Ureter (tissue), 1 donor: ENCODE measurements at regions not wholly inside any gene's neighbourhood (a gene's known extent, or its start where the extent isn't known, plus 50 kb on each side); places are given as distances from the start of the nearest gene placed in this dataset.
A peak's percentile ranks its signal among the peaks of the same experiment; 100 is the strongest.

Source experiments
- DNase-seq: peaks from one replicate; pipeline ENCODE4 v3.0.0-alpha.2; 2020; ENCODE audit warnings: low spot score
- donor health status: DM: yes; HTN: yes; CAD: no.

DNA sequence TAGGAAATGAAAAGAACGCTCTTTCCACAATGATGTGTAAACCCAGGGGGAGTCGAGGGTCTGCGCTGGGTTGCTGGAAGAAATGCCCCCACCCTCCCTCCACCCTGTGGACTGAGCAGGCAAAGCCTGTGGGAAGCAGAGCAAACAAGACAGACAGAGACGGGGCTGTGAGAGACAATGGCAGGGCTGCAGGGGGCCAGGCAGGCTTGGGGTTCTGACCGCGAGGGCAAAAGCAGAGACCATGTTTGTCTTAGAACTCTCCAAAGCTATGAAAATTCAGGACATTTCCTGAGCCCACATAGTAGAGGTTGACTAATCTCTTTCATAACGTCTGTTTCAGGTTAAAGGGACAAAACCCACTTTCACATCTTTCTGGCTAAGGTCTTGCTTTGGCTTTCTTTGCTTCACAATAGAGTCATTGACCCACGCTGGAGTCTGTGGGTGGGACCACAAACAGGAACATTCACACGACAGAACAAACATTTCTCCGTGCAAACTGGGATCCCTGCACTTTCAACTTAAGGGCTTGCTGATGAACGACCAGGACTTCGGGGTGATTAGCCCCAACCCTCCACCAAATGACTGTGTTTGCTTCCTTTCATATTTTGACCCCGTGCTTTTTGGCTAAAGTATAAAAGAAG lies 156.0 kb upstream of the TPM1 start:
- no peak for DNase-seq

DNA sequence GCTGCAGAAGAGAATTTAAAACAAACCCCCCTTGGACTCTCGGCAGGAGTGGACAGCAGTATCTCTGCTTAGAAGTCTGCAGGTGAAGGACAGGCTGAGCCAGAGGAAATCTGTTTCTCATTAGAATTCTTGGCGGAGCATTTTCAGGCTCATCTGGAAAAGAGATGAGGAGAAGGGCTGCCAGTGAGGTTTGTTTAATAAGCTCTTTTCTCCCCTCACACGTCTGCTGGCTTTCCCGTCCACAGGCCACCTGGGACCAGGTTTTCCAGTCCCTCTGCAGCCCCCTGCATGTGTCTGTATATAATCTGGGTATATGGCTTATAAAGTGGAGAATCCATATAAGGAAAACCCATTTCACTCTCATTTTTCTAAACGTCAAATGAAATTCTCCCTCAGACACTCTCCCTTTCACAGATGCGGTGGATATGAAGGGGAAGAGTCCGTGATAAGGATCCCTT lies 155.4 kb upstream of the TPM1 start:
- peak; percentile 26 for DNase-seq

GRCh38 chr15:62888623-62889022 lies 153.9 kb upstream of the TPM1 start:
- no peak for DNase-seq

DNA sequence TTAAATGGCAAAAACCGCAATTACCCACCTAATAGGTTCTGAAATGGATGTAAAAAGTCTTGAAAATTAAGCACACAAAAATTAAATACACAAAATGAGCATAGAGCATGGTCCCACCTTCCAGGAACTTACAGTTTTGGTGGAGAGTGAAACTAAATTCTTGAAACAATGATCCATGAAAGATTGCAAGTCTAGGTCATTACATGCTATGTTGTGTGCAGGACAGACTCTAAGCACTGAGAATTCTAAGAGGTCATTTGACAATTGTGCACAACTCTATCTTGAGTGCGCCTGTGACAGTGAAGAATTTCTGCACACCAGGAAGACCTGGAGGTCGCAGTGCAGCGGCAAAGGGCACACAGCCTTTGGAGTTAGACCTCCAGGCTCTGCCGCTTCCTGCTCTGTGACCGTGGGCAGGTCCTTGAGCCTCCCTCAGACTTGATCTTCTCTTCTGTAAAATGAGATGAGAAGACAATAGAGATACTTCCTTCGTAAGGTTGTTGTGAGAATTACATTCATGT lies 153.3 kb upstream of the TPM1 start:
- DNase-seq: no peak

GRCh38 chr15:62889734-62890505 lies 152.6 kb upstream of the TPM1 start:
- DNase-seq: no peak

DNA sequence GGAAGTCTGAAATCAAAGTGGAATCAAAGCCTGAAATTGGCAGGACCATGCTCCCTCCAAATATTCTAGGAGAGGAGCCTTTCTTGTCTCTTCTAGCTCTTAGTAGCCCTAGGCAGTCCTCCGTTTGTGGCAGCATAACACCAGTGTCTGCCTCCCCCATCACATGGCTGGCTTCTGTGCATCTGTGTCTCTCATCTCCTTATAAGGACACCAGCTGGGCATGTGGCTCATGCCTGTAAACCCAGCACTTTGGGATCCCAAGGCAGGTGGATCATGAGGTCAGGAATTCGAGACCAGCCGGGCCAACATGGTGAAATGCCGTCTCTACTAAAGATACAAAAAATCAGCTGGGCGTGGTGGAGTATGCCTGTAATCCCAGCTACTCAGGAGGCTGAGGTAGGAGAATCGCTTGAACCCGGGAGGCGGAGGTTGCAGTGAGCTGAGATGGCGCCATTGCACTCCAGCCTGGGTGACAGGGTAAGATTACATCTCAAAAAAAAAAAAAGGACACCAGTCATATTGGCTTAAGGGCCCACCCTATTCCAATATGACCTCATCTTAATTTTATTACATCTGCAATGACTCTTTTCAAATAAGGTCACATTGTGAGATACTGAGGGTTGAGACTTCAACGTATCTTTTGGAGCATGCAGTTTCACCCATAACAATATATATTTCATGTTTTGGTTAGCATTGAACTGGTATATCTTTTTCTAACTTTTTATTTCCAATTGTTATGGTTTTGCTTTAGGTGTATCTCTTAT lies 148.0 kb upstream of the TPM1 start:
- no peak for DNase-seq

GRCh38 chr15:62895139-62895866 lies 147.2 kb upstream of the TPM1 start:
- no peak for DNase-seq

DNA sequence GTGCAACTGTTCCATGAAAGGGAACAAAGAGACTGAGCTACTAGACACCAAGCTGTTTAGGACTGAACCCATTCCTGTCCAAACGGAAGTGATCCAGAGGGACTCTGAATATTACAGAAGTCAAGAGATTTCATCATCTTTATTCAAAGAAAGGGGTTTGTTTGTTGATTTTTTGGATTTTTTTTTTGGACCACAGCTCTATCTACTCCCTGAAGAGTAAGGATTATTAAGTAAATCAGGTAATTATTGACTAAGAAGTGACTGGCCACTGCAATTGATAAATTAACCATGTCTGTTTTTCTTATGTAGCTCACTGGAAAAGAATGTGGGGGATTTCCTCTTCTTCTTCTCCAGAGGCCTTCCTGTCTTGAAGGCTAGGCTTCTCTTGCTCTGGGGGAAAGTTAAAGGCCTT lies 146.6 kb upstream of the TPM1 start:
- no peak for DNase-seq

- no peak for DNase-seq
These were observed 146.1 kb upstream of the TPM1 start for GRCh38 chr15:62896380-62896866.

GRCh38 chr15:62896969-62897486 lies 145.5 kb upstream of the TPM1 start:
- DNase-seq: peak; percentile 95

DNA sequence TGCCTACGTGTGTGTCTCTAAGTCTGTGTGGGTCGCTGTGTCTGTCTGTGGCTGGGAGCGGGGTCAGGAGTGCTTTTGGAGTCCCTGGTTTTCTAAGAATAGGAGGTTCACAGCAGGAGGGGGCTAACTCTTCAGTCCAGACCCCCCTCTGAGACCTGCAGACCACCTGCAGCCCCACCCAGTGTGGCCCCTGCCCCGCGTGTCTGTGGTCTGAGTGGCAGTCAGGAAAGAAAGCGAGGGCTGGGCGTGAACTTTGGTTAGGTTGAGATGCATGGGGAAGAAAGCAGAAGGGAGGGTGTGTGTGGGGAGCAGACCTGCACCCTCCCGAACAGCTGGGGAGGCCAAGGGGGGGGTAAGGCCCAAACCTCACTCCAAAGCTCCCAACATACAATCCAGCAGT lies 144.9 kb upstream of the TPM1 start:
- DNase-seq: no peak

- DNase-seq: no peak
These were observed 143.5 kb upstream of the TPM1 start for GRCh38 chr15:62899090-62899493.

DNA sequence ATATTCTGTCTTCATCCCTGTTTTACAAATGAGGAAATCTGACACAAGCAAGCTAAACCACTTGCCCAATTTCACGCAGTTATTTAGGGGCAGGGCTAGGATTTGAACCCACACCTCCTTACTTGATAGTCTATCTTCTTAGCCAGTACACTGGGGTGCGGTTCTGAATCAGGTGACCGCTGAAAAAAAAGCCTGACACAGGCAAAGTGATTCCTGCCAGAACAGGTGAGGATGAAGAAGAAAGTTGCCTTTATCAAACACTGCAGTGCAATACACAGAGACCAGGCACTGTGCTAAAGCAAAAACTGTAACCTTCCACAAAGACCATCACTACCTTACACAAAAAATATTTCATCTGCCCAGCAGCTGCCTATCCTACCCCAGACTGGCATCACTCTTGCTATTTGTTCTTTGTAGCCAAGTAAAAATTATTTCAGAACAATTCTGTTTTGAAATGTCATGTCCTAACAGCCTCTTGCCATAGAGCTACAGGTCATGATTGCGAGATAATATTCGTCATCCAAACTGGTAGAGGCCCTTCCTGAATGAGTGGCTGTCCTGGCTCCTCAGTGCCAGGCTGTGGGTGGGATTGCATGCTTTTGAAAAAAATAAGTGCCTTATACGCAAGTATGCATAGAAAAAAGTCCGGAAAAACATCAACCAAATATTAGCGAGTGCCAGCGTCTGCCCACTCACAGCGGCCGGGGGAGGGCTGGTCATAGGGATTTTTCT lies 142.3 kb upstream of the TPM1 start:
- DNase-seq: no peak

- no peak for DNase-seq
These were observed 141.5 kb upstream of the TPM1 start for GRCh38 chr15:62901087-62901486.

DNA sequence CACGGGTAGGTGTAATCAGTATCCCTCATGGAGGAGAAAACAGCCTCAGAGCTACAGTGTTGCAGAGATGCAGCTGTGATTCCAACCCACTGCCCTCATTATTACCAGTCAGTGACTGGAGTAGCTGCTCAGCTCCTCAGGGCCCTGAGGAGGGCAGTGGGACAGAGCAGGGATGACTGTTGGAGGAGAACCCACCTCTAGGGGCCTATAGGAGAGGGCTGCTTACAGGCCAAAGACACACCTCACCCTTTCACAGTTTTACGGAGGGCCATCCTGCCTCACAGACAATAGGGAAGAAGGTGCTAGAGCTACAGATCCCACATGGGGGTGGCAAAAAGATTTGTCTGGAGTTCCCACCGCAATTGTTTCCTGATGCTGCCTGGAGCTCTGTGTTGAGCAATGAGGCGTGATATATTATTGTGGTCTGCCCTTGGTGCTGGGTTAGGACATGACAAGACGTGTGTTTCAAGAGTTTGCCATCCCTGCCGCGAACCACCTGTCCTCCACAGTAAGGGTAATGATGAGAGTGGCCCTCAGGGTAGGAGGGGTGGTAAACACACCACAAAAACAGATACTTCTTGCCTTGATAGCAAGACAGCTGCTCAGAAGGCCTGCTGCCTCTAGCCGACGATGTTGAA lies 140.5 kb upstream of the TPM1 start:
- no peak for DNase-seq

GRCh38 chr15:62902821-62903220 lies 139.7 kb upstream of the TPM1 start:
- DNase-seq: no peak

- DNase-seq: no peak
These were observed 139.1 kb upstream of the TPM1 start for GRCh38 chr15:62903437-62903836.

DNA sequence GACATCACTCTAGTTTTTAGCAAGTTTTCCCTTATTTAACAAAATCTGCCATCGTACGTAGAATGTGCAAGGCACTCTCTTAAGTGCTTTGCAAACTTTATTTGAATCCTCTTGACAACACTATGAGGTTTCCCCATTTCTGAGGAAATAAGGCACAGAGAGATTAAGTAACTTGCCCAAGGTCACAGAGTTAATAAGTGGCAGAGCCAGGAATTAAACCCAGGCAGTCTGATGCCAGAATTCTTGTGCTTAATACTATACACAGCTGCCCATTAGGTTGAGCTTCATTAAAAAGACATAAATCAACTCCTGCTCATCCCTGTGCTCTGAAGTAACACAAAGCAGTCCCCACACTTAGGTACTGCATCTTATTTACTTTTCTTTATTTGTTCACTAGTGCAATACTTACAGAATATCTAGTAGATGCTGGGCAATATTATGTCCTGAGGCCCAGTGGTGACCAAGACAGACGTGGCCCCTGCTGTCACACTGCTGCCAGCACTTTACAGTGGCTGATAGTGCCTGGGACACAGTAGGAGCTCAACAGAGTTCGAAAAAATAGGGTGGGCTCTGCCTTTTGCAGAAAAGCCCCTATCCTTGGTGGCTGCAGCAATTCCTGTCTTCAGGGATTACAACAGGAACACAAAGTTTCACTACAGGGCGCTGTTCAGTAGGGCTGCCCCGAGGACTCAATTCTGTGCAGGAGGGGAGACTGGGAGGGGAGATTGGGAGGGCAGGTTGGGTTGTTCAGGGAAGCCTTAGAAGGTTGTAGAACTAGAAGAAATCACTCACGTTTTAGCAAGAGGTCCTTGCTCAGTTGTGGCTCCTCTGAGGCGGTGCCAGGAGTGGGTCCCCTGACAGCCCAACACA lies 138.3 kb upstream of the TPM1 start:
- no peak for DNase-seq

- no peak for DNase-seq
These were observed 135.9 kb upstream of the TPM1 start for GRCh38 chr15:62906627-62907026.
